ENCODE measurements at regions not wholly inside any gene's neighbourhood (a gene's known extent, or its start where the extent isn't known, plus 50 kb on each side); places are given as distances from the start of the nearest gene placed in this dataset.

- no peak overlapping the region for H3K23ac ChIP-seq (ENCODE audit: low read length)
- no peak overlapping the region for H2AK5ac ChIP-seq (ENCODE audit: low read length)
- H3K4me1 ChIP-seq (ENCODE audit: control insufficient read depth in 1 of 2, insufficient read depth in 2 of 2, low read length in 2 of 2), result peaks cover 0 to 3% of the 10 kb centered on the region in 2 experiments
- no peaks in the 10 kb centered on the region for H3K9me3 ChIP-seq (ENCODE audit: insufficient read depth, low read depth, low read length)
- H4K12ac ChIP-seq (ENCODE audit: low read depth, low read length), result no peak overlapping the region
- H2BK5ac ChIP-seq (ENCODE audit: low read depth, low read length, poor library complexity), result no peak overlapping the region
- no peaks in the 10 kb centered on the region for H3K79me2 ChIP-seq (ENCODE audit: control insufficient read depth, insufficient read depth, low read length, poor library complexity)
- H4K91ac ChIP-seq (ENCODE audit: low read depth, low read length), result no peak overlapping the region
- H2BK120ac ChIP-seq (ENCODE audit: insufficient read depth, low read length, poor library complexity), result no peak overlapping the region
- H3K4me2 ChIP-seq (ENCODE audit: low read length), result no peak overlapping the region
- no peaks in the 10 kb centered on the region for H3K79me1 ChIP-seq (ENCODE audit: low read length)
- H2BK12ac ChIP-seq (ENCODE audit: low read length), result no peak overlapping the region
- no peak overlapping the region for H2AFZ ChIP-seq (ENCODE audit: insufficient read depth, low read length, poor library complexity)
- no peak for DNase-seq
- H3K18ac ChIP-seq (ENCODE audit: low read length), result no peak overlapping the region
- H3K9ac ChIP-seq (ENCODE audit: low read length), result no peak overlapping the region
- H3K14ac ChIP-seq (ENCODE audit: low read length), result no peak overlapping the region
- no peaks in the 10 kb centered on the region for H3K27me3 ChIP-seq (ENCODE audit: insufficient read depth, low read length)
- no CpG with 5 or more reads among the region's 2 CpGs for WGBS (ENCODE audit: extremely low coverage, insufficient coverage, insufficient read length)
- H3K27ac ChIP-seq (ENCODE audit: low read depth, low read length), result no peak overlapping the region
- no peak overlapping the region for H3K4me3 ChIP-seq (ENCODE audit: low read depth, low read length)
- no peaks in the 10 kb centered on the region for H3K36me3 ChIP-seq (ENCODE audit: control insufficient read depth in 1 of 2, insufficient read depth in 2 of 2, low read length in 2 of 2)
- no peak overlapping the region for H3K4ac ChIP-seq (ENCODE audit: low read depth, low read length)
- H4K8ac ChIP-seq (ENCODE audit: low read depth, low read length), result no peak overlapping the region
These were observed 794.4 kb downstream of the CDH18 start for GRCh38 chr5:19193631-19194030.

GRCh38 chr5:19196631-19197030, 791.4 kb downstream of the CDH18 start:
- no peak overlapping the region for H4K8ac ChIP-seq (ENCODE audit: low read depth, low read length)
- DNase-seq, result no peak
- no peak overlapping the region for H2BK5ac ChIP-seq (ENCODE audit: low read depth, low read length, poor library complexity)

GRCh38 chr5:19200251-19200650, 787.7 kb downstream of the CDH18 start:
- no peak overlapping the region for H2BK5ac ChIP-seq (ENCODE audit: low read depth, low read length, poor library complexity)
- no peaks in the 10 kb centered on the region for H3K36me3 ChIP-seq (ENCODE audit: control insufficient read depth in 1 of 2, insufficient read depth in 2 of 2, low read length in 2 of 2)
- H2AK5ac ChIP-seq (ENCODE audit: low read length), result no peak overlapping the region
- no peak overlapping the region for H3K9ac ChIP-seq (ENCODE audit: low read length)
- H3K18ac ChIP-seq (ENCODE audit: low read length), result no peak overlapping the region
- no peaks in the 10 kb centered on the region for H3K27me3 ChIP-seq (ENCODE audit: insufficient read depth, low read length)
- H2AFZ ChIP-seq (ENCODE audit: insufficient read depth, low read length, poor library complexity), result no peak overlapping the region
- no peak overlapping the region for H4K12ac ChIP-seq (ENCODE audit: low read depth, low read length)
- H3K4me2 ChIP-seq (ENCODE audit: low read length), result no peak overlapping the region
- no peak overlapping the region for H3K23ac ChIP-seq (ENCODE audit: low read length)
- H3K4me1 ChIP-seq (ENCODE audit: control insufficient read depth in 1 of 2, insufficient read depth in 2 of 2, low read length in 2 of 2), result no peaks in the 10 kb centered on the region
- no peak for DNase-seq
- no peak overlapping the region for H3K4ac ChIP-seq (ENCODE audit: low read depth, low read length)
- no peak overlapping the region for H3K14ac ChIP-seq (ENCODE audit: low read length)
- H3K79me1 ChIP-seq (ENCODE audit: low read length), result no peaks in the 10 kb centered on the region
- H2BK12ac ChIP-seq (ENCODE audit: low read length), result no peak overlapping the region
- H3K4me3 ChIP-seq (ENCODE audit: low read depth, low read length), result no peak overlapping the region
- no peak overlapping the region for H4K8ac ChIP-seq (ENCODE audit: low read depth, low read length)
- no CpG with 5 or more reads among the region's 6 CpGs for WGBS (ENCODE audit: extremely low coverage, insufficient coverage, insufficient read length)
- H3K9me3 ChIP-seq (ENCODE audit: insufficient read depth, low read depth, low read length), result no peaks in the 10 kb centered on the region
- H4K91ac ChIP-seq (ENCODE audit: low read depth, low read length), result no peak overlapping the region
- H3K27ac ChIP-seq (ENCODE audit: low read depth, low read length), result no peak overlapping the region
- H3K79me2 ChIP-seq (ENCODE audit: control insufficient read depth, insufficient read depth, low read length, poor library complexity), result no peaks in the 10 kb centered on the region
- H2BK120ac ChIP-seq (ENCODE audit: insufficient read depth, low read length, poor library complexity), result no peak overlapping the region

More at GRCh38 chr5:19196631-19197030, 791.4 kb downstream of the CDH18 start:
- H3K79me1 ChIP-seq (ENCODE audit: low read length), result no peaks in the 10 kb centered on the region
- H3K4me3 ChIP-seq (ENCODE audit: low read depth, low read length), result no peak overlapping the region
- H2AK5ac ChIP-seq (ENCODE audit: low read length), result no peak overlapping the region
- H3K27me3 ChIP-seq (ENCODE audit: insufficient read depth, low read length), result no peaks in the 10 kb centered on the region
- no peak overlapping the region for H3K14ac ChIP-seq (ENCODE audit: low read length)
- H3K18ac ChIP-seq (ENCODE audit: low read length), result no peak overlapping the region
- no peak overlapping the region for H3K4me2 ChIP-seq (ENCODE audit: low read length)
- no peak overlapping the region for H4K91ac ChIP-seq (ENCODE audit: low read depth, low read length)
- H4K12ac ChIP-seq (ENCODE audit: low read depth, low read length), result no peak overlapping the region
- no peak overlapping the region for H2BK12ac ChIP-seq (ENCODE audit: low read length)
- H3K36me3 ChIP-seq (ENCODE audit: control insufficient read depth in 1 of 2, insufficient read depth in 2 of 2, low read length in 2 of 2), result no peaks in the 10 kb centered on the region
- H3K23ac ChIP-seq (ENCODE audit: low read length), result no peak overlapping the region
- no peak overlapping the region for H3K9ac ChIP-seq (ENCODE audit: low read length)
- H3K4me1 ChIP-seq (ENCODE audit: control insufficient read depth in 1 of 2, insufficient read depth in 2 of 2, low read length in 2 of 2), result peaks cover 0 to 3% of the 10 kb centered on the region in 2 experiments
- no peak overlapping the region for H3K27ac ChIP-seq (ENCODE audit: low read depth, low read length)
- H2BK120ac ChIP-seq (ENCODE audit: insufficient read depth, low read length, poor library complexity), result no peak overlapping the region
- H3K9me3 ChIP-seq (ENCODE audit: insufficient read depth, low read depth, low read length), result no peaks in the 10 kb centered on the region
- no peaks in the 10 kb centered on the region for H3K79me2 ChIP-seq (ENCODE audit: control insufficient read depth, insufficient read depth, low read length, poor library complexity)
- H3K4ac ChIP-seq (ENCODE audit: low read depth, low read length), result no peak overlapping the region
- no peak overlapping the region for H2AFZ ChIP-seq (ENCODE audit: insufficient read depth, low read length, poor library complexity)

- H4K12ac ChIP-seq (ENCODE audit: low read depth, low read length), result no peak overlapping the region
These were observed 779.6 kb downstream of the CDH18 start for GRCh38 chr5:19208397-19208796.

More at GRCh38 chr5:19208397-19208796, 779.6 kb downstream of the CDH18 start:
- no peak for DNase-seq
- Histone ChIP-seq H3K79me2 (ENCODE audit: control insufficient read depth, insufficient read depth, low read length, poor library complexity) (no peaks in the 10 kb centered on the region), H3K9ac (ENCODE audit: low read length) (no peak overlapping the region), H3K27ac (ENCODE audit: low read depth, low read length) (no peak overlapping the region), H4K91ac (ENCODE audit: low read depth, low read length) (no peak overlapping the region), H3K36me3 (ENCODE audit: control insufficient read depth in 1 of 2, insufficient read depth in 2 of 2, low read length in 2 of 2) (no peaks in the 10 kb centered on the region), H4K8ac (ENCODE audit: low read depth, low read length) (no peak overlapping the region), H2AFZ (ENCODE audit: insufficient read depth, low read length, poor library complexity) (no peak overlapping the region), H3K4ac (ENCODE audit: low read depth, low read length) (no peak overlapping the region), H3K14ac (ENCODE audit: low read length) (no peak overlapping the region), H3K4me1 (ENCODE audit: control insufficient read depth in 1 of 2, insufficient read depth in 2 of 2, low read length in 2 of 2) (no peaks in the 10 kb centered on the region), H3K4me3 (ENCODE audit: low read depth, low read length) (no peak overlapping the region), H3K18ac (ENCODE audit: low read length) (no peak overlapping the region), H2BK120ac (ENCODE audit: insufficient read depth, low read length, poor library complexity) (no peak overlapping the region), H2BK5ac (ENCODE audit: low read depth, low read length, poor library complexity) (no peak overlapping the region), H3K79me1 (ENCODE audit: low read length) (no peaks in the 10 kb centered on the region), H3K9me3 (ENCODE audit: insufficient read depth, low read depth, low read length) (no peaks in the 10 kb centered on the region), H2AK5ac (ENCODE audit: low read length) (no peak overlapping the region), H2BK12ac (ENCODE audit: low read length) (no peak overlapping the region), H3K27me3 (ENCODE audit: insufficient read depth, low read length) (no peaks in the 10 kb centered on the region), H3K23ac (ENCODE audit: low read length) (no peak overlapping the region), H3K4me2 (ENCODE audit: low read length) (no peak overlapping the region)
- WGBS (ENCODE audit: extremely low coverage, insufficient coverage, insufficient read length), result no CpG with 5 or more reads among the region's 4 CpGs

Measured in trophoblast cell (in vitro differentiated cells and primary cell).